IPS-NIHi7 (cell line): ENCODE measurements at regions not wholly inside any gene's neighbourhood (a gene's known extent, or its start where the extent isn't known, plus 50 kb on each side); places are given as distances from the start of the nearest gene placed in this dataset.

ENCODE experiments used
- DNase-seq: peaks from one replicate; pipeline ENCODE4 v3.0.0; 2012; ENCODE audit warnings: mixed read lengths; ENCODE audit errors: extremely low spot score

DNA sequence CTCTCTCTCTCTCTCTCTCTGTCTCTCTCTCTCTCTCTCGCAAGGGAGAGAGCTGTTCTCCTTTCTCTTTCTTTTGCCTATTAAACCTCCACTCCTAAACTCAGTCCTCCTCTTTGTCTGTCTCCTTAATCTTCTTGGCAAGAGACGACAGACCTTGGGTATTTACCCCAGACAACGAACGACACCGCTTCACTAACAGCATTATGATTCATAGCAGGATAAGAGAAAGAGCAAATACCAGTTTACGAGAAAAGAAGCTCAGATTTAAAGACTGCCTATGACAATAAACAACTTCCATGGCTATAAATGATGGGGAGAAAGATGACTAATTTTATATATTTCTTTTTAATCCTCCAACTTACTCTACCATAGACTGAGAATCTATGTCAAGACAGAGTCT is 1396.5 kb upstream of the CELF2 start:
- DNase-seq = no peak

DNA sequence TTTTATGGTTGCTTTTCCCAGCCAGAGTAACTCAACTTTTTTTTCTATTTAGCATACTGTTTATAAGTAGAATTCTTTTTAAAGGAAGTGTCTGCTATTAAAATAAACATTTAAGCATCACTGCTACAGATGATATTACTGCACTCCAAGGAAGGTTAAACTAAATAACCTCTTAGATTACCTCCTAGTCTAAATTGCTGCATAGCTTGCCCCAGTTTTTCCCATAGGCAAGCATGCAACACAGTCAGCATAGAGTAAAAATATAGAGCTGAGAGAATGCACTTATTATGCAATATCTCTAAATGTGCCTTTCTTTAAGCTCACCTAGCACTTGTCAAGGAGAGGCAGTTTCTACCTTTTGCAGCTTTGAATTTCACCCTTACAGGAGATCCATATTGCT is 1392.4 kb upstream of the CELF2 start:
- no peak for DNase-seq

DNA sequence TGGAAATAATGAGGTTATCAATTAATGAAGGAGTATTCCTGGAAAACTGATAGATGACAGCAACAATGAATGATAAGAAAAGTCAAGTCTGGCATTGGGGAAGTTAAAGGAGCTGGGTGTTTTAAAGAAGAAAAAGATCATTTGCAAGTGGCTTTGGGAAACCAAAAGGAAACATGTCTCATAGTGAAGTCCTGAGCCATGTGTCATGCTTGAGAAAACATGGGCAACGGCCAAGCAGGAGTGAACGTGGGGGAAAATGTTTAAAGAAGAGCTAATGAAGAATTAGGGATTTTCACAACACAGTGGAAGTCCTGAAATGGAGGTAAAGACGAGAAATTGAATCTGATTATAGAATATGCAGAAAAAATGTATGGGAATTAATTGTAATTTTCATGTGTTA is 1383.2 kb upstream of the CELF2 start:
- DNase-seq = no peak

DNA sequence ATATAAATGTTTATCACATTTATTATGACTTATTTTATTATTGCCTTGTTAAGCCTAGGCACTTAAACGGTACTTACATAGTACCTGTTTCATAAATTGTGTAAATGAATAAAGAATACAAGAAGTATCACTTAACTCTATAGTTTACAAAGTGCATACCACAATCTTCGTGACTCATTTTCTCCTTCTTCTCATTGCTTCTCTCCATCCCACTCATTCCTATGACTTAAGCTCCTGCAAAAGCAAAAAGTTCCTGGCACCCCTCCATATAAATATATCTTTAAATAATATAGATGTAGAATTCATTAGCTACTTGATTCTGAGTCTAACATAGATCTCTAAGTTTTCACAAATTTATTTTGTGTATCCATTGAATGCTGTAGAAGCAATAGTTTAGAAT is 1382.0 kb upstream of the CELF2 start:
- no peak for DNase-seq

DNA sequence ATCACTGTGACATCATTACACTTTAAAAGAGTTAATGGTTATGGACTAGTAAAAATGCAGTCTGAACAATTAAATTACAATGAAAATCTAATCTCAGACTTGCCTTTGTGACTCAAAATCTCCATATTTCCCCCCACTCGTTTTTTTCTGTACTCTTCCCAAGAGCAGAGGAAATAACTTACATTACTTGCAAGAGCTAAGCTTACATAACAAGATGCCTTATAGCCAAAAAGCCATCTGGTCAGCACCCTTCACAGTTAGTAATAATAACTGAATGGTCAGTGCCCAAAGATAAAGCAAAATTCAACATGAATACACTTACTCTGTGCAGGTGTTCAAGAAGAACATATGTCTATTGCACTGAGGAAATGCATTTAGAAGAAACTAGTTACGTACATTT is 1381.5 kb upstream of the CELF2 start:
- DNase-seq = no peak

DNA sequence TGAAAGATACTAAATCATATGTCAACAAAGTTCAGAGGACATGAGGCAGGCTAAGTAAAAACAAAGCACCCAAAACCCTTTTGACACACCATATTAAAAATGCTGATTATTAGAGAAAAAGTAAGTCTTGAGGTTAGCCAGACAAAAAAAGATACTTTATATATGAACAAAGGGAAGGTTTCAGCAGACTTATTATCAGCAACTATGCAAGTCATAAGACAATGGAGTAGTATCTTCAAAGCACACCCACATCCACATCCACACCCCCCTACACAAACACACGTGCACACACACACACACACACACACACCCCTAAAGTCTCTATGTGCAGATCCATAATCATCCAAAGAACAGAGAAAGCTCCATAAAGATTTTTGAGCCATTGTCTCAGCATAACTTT is 1373.9 kb upstream of the CELF2 start:
- DNase-seq = no peak

DNA sequence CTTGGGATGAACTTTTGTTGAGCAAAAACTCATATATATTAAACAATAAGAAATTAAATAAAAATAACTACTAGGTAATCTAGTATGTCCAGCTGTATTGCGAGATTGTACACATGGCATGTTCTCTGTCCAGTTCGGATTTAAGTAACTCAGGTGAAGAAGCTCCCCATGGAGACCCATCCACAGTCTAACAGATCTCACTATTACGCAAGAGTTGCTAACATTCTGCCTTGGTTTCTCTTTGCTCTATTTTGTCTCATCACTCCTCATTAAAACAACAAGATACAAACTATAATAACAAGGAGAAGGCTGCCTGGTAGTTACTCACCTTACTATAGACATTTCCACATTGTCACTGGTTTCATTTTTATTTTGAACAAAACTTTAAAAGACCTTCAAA is 1372.3 kb upstream of the CELF2 start:
- DNase-seq = no peak

GRCh38 chr10:9645928-9646600 is 1371.6 kb upstream of the CELF2 start:
- no peak for DNase-seq

DNA sequence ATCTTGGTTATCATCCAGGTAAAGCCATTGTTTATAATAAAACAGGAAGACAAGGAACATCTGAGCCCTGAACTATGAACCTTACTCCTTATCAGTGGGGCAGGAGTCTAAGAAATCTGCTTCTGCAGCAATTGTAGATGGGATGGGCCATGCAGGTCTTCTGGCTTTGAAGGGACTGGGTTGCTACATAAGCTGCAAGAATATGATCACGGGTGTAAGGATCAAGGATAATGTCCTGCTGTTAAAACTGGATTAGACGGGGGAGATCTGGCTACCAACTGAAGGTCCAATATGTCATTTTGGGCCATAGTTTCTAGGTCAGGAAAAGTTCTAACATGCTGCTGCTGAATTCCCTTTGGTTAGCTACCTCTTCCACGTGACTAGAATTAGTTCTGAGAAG is 1363.4 kb upstream of the CELF2 start:
- no peak for DNase-seq

GRCh38 chr10:9656386-9656785 is 1361.3 kb upstream of the CELF2 start:
- no peak for DNase-seq

DNA sequence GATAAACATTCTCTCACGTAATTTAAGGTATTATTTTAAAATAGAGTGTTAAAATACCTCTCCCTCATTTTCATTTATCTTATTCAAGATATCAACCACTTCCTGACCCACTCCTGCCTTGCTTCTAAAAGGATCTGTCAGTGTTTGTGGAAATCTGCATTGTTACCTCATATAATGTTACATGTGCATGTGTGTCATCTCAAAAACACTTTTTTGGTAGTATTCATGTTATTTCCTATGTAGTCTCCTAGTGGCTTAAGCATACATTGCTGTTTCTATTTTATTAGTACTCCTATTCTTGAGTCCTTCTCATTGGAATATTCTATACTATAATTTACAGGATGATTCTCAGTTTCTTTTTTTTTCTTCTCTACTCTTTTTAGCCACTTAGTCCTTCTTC is 1360.7 kb upstream of the CELF2 start:
- DNase-seq = no peak

DNA sequence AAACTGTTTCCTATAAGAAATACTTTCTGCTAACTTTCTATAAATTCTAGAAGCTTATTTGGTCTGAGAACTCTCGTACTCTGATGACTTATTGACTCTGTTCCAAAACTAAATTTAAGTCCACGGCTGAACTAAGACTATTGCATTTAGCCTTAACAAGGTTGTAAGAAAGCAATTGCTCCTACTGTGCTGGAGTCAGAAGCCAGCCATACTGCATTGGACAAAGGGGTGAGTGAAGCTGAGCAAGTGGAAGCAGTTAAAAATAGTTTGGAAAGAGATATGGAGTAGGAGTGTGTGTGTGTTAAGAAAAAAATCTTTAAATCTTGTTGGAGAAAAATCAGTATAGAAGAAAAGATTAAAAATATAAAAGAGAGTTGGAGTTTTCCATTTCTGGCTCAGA is 1360.1 kb upstream of the CELF2 start:
- no peak for DNase-seq

- DNase-seq = no peak
Measured at GRCh38 chr10:9668411-9668810, 1349.3 kb upstream of the CELF2 start.

- DNase-seq = no peak
Measured at GRCh38 chr10:9670911-9671310, 1346.8 kb upstream of the CELF2 start.

GRCh38 chr10:9681655-9682054 is 1336.0 kb upstream of the CELF2 start:
- DNase-seq = no peak

GRCh38 chr10:9682802-9683201 is 1334.9 kb upstream of the CELF2 start:
- DNase-seq = no peak

GRCh38 chr10:9684186-9684585 is 1333.5 kb upstream of the CELF2 start:
- no peak for DNase-seq

- DNase-seq = no peak
Measured at GRCh38 chr10:9685596-9685995, 1332.1 kb upstream of the CELF2 start.

- DNase-seq = no peak
Measured at GRCh38 chr10:9688711-9689110, 1329.0 kb upstream of the CELF2 start.

DNA sequence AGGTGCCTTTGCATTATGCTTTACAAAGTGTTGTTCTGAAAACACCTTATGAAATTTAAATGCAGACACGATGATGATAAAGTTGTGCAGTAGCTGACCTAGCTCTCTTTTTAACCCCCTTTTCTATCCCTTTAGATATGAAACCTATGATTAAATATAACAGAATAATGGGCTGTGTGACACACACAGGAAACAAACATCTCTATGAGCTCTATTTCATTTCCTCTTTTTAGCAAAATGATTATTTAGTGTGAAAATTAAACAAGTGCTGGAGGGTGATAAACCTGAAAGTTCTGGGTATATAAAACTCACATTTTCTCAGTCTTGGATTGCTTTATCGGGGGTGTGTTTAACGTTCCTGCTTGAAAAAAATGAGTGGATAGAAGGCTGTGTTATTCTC is 1310.5 kb upstream of the CELF2 start:
- no peak for DNase-seq

DNA sequence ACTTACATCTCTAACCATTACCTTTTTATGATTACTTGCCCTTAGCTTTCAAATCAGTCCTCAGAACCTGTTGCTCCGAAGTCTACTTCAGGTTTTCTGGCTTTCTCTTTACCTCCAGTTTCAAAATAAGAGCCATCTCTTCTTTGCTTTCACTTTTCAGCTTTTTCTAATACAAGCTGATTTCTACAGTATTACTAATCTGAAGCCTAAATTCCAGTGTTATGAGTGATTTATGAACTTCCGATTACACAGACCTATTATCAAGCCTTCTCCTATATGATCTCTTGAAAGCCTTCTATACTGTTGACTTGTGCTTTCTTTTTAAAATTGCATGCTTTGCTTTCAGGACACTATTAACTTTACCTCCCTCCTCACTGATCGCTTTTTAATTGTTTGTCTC is 1307.8 kb upstream of the CELF2 start:
- no peak for DNase-seq

DNA sequence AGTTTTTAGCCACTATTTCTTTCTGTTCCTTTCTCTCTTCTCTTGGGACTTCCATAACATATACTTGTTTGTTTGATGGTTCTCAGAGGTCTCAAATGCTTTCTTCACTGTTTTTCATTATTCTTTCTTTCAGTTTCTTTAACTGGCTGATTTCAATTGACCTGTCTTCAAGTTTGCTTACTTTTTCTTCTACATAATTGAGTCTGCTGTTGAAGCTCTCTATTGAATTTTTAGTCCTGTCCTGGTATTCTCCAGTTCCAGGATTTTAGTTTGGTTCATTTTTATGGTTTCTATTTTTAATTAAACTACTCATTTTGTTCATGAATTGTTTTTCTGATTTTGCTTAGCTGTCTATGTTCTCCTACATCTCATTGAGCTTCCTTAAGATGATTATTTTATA is 1305.3 kb upstream of the CELF2 start:
- no peak for DNase-seq

DNA sequence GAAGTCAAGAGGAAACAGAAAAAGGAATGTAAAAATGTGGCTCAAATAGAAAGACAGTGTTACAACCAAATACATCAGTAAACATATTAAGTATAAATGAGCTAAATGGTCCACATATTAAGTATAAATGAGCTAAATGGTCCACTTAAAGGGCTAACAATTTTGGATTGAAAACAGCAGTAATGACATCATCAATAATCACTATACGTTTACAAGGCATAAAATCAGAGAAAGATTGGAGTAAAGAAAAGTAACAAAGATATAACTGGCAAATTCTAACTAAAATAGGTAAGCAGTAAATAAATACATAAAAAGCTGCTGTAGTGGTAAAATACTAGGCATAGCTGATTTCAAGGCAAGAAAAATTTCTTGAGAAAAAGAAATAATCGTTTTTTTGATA is 1298.4 kb upstream of the CELF2 start:
- no peak for DNase-seq

DNA sequence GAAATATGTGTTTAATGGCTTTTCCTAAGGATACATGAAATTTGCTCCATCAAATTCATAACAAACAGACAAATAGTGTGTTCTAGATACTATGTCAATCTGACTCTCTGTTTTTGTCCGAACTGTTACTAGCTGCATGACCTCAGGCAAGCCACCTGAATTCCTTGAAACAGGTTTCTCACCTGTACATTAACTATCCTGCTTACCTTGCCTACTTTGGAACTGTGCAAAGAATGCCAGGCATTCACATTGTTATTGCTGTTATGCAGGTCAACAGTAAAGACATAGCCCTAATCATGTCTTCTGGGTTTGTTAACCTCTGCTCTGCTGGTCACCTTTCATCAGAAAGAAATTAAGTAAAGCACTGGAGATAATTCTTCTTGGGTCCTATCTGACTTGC is 1283.9 kb upstream of the CELF2 start:
- DNase-seq = no peak

DNA sequence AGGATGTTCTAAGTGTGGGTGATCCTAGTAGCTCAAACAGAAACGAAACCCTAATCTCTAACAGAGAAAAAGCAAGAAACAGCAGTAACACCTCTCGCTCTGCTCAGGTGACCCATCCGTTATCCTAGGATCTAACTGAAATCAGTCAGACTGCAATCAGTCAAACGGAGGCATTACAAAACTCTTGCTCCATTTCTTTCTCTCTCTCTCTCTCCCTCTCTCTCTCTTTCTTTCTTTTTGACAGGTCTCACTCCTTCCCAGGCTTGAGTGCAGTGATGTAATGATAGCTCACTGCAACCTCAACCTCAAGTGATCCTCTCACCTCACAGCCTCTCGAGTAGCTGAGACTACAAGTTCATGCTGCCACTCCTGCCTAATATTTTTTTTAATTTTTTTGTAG is 1283.5 kb upstream of the CELF2 start:
- no peak for DNase-seq
